ENCODE measurements at regions not wholly inside any gene's neighbourhood (a gene's known extent, or its start where the extent isn't known, plus 50 kb on each side); places are given as distances from the start of the nearest gene placed in this dataset.

DNA sequence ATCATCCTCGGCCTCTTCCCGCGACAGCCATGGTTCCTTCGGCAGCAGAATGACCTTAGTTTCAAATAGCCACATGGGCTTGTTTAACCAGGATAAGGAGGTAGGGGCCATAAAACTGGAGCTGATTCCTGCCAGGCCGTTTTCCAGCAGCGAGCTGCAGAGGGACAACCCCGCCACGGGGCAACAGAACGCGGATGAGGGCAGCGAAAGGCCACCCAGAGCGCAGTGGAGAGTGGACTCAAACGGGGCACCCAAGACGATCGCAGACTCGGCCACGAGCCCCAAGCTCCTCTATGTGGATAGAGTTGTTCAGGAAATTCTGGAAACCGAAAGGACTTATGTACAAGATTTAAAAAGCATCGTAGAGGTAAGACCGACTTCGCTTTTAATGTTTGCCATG, 131.8 kb upstream of the MTHFD1L start:
- Histone ChIP-seq H3K27me3 (ENCODE audit: insufficient read depth, low read depth) (no peaks in the 10 kb centered on the region), H4K20me1 (ENCODE audit: insufficient read depth) (no peaks in the 10 kb centered on the region), H3K27ac (no peak overlapping the region), H3K4me1 (replicated peaks; ENCODE audit: insufficient read depth) (no peaks in the 10 kb centered on the region), H3K36me3 (ENCODE audit: low read depth) (no peaks in the 10 kb centered on the region), H3K79me2 (ENCODE audit: low read depth) (no peaks in the 10 kb centered on the region), H3K4me2 (no peak overlapping the region), H3K9me3 (ENCODE audit: insufficient read depth, low read depth) (no peaks in the 10 kb centered on the region), H3K4me3 (no peak overlapping the region), H2AFZ (no peak overlapping the region), H3F3A (ENCODE audit: insufficient read depth, low read depth) (peaks cover 10% of the 10 kb centered on the region; the same call in 1 of the 2 replicates), H3K9me2 (ENCODE audit: insufficient read depth) (no peaks in the 10 kb centered on the region)
- ChIA-PET CTCF (no interaction called here), POLR2A (ENCODE audit: unreplicated experiment) (no interaction called here)
- TF ChIP-seq EZH2 (IDR thresholded peaks at IDR 0.05; ENCODE audit: low read depth), result no peak
- TF ChIP-seq, protein P1, sequence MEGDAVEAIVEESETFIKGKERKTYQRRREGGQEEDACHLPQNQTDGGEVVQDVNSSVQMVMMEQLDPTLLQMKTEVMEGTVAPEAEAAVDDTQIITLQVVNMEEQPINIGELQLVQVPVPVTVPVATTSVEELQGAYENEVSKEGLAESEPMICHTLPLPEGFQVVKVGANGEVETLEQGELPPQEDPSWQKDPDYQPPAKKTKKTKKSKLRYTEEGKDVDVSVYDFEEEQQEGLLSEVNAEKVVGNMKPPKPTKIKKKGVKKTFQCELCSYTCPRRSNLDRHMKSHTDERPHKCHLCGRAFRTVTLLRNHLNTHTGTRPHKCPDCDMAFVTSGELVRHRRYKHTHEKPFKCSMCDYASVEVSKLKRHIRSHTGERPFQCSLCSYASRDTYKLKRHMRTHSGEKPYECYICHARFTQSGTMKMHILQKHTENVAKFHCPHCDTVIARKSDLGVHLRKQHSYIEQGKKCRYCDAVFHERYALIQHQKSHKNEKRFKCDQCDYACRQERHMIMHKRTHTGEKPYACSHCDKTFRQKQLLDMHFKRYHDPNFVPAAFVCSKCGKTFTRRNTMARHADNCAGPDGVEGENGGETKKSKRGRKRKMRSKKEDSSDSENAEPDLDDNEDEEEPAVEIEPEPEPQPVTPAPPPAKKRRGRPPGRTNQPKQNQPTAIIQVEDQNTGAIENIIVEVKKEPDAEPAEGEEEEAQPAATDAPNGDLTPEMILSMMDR (conservative IDR thresholded peaks at IDR 0.05), result no peak
- BruUV-seq (replicated peaks), result no TSS peak
- no peak for DNase-seq
- intact Hi-C loops (cut with micrococcal nuclease; ENCODE audit: unreplicated experiment), result no loop called here

DNA sequence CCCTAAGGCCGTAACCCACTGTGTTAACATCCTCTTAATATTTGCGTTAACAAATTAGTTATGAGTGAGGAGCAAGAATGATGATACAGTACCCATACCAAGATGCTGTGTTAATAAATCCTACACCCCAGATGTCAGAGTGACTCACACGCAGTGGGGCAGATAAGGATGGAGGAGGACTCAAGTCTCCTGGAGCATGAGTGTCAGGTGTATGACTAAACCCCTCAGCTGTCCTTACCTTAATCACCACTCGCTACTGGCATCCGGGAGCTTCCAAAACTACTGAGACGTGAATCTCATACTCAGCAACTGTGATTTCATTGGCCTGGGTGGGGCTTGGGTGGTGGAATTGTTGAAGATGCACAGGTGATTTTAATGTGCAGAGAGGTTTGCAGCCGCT, 131.3 kb upstream of the MTHFD1L start:
- Histone ChIP-seq H3K4me2 (no peak overlapping the region), H3F3A (ENCODE audit: insufficient read depth, low read depth) (peaks cover 8% of the 10 kb centered on the region; the same call in 1 of the 2 replicates), H3K9me2 (ENCODE audit: insufficient read depth) (no peaks in the 10 kb centered on the region), H3K27me3 (ENCODE audit: insufficient read depth, low read depth) (no peaks in the 10 kb centered on the region), H2AFZ (no peak overlapping the region), H3K27ac (no peak overlapping the region), H3K36me3 (ENCODE audit: low read depth) (no peaks in the 10 kb centered on the region), H3K79me2 (ENCODE audit: low read depth) (no peaks in the 10 kb centered on the region), H3K4me3 (no peak overlapping the region), H3K4me1 (replicated peaks; ENCODE audit: insufficient read depth) (no peaks in the 10 kb centered on the region), H4K20me1 (ENCODE audit: insufficient read depth) (no peaks in the 10 kb centered on the region), H3K9me3 (ENCODE audit: insufficient read depth, low read depth) (no peaks in the 10 kb centered on the region)
- no TSS peak for BruUV-seq (replicated peaks)
- ChIA-PET POLR2A (ENCODE audit: unreplicated experiment) (no interaction called here), CTCF (no interaction called here)
- TF ChIP-seq, protein P1 (conservative IDR thresholded peaks at IDR 0.05), result no peak
- TF ChIP-seq EZH2 (IDR thresholded peaks at IDR 0.05; ENCODE audit: low read depth), result no peak
- intact Hi-C loops (cut with micrococcal nuclease; ENCODE audit: unreplicated experiment), result no loop called here
- DNase-seq, result peak in 1 of 2 experiments; percentile 50

DNA sequence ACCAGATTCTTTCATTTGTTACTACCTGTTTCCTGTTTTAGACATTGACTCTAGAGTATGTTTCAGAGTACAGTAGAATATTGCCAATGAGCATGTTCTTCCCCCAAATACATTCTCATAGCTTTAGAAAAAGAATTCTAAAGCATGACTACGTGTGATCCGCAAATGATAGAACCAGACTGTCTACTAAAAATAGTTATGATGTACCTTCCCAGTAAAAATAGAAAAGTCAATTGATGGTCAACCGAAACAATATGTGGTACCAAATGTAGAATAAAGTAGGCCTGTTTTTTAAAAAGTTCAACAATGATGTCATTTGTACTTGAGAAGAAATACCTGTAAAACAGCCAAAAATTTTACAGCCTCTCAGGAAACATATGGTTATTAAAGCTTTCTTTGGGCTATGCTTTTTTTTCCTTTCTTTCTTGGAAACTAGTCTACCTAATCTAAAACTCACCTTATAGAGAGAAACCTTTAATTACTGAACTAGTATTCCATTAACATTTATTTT, 130.1 kb upstream of the MTHFD1L start:
- intact Hi-C loops (cut with micrococcal nuclease; ENCODE audit: unreplicated experiment), result no loop called here
- Histone ChIP-seq H4K20me1 (ENCODE audit: insufficient read depth) (no peaks in the 10 kb centered on the region), H3K36me3 (ENCODE audit: low read depth) (no peaks in the 10 kb centered on the region), H3F3A (ENCODE audit: insufficient read depth, low read depth) (peaks cover 6% of the 10 kb centered on the region; the same call in 1 of the 2 replicates), H3K27ac (no peak overlapping the region), H3K4me2 (no peak overlapping the region), H3K9me3 (ENCODE audit: insufficient read depth, low read depth) (no peaks in the 10 kb centered on the region), H3K9me2 (ENCODE audit: insufficient read depth) (no peaks in the 10 kb centered on the region), H3K4me3 (no peak overlapping the region), H3K4me1 (replicated peaks; ENCODE audit: insufficient read depth) (no peaks in the 10 kb centered on the region), H2AFZ (no peak overlapping the region), H3K79me2 (ENCODE audit: low read depth) (no peaks in the 10 kb centered on the region), H3K27me3 (ENCODE audit: insufficient read depth, low read depth) (no peaks in the 10 kb centered on the region)
- no peak for DNase-seq
- no peak for TF ChIP-seq EZH2 (IDR thresholded peaks at IDR 0.05; ENCODE audit: low read depth)
- TF ChIP-seq, protein P1 (conservative IDR thresholded peaks at IDR 0.05), result no peak
- POLR2A ChIA-PET (ENCODE audit: unreplicated experiment), result no interaction called here
- CTCF ChIA-PET, result no interaction called here
- BruUV-seq (replicated peaks), result no TSS peak

Measured in PC-9 (cell line).